Right cardiac atrium (tissue), 5 donors: ENCODE measurements at regions not wholly inside any gene's neighbourhood (a gene's known extent, or its start where the extent isn't known, plus 50 kb on each side); places are given as distances from the start of the nearest gene placed in this dataset.
A peak's percentile ranks its signal among the peaks of the same experiment; 100 is the strongest.
"Not testable (repeated sequence)": the region's sequence is repeated elsewhere in the genome, so short reads cannot be mapped to it uniquely, and the experiment has no call there.

Experiments used
- ATAC-seq, 2 donors: fragments of 200-7000 bp; cut with Tn5 transposase; one replicate each; pipeline versions ENCODE4 v1.8.0 to v1.9.1; 2020; ENCODE audit warnings: moderate library complexity in 2 of 2, mild to moderate bottlenecking in 1 of 2
- DNase-seq, 3 donors: peaks; one replicate each; pipeline ENCODE4 v3.0.0-alpha.2; 2020
- H3K27ac ChIP-seq: one replicate; pipeline ENCODE4 v1.5.1; 2013; ENCODE audit warnings: mild to moderate bottlenecking, low read length, control low read depth, moderate library complexity
- H3K27me3 ChIP-seq: one replicate; pipeline ENCODE4 v1.6.1; 2013; ENCODE audit not compliant: control insufficient read depth, insufficient read depth
- H3K4me1 ChIP-seq: one replicate; pipeline ENCODE4 v1.6.1; 2013; ENCODE audit warnings: low read length; ENCODE audit not compliant: control insufficient read depth, insufficient read depth
- H3K4me3 ChIP-seq: one replicate; pipeline ENCODE4 v1.5.1; 2013; ENCODE audit warnings: low read length, control low read depth
- H3K9me3 ChIP-seq: one replicate; pipeline ENCODE4 v1.6.1; 2013; ENCODE audit warnings: low read length; ENCODE audit not compliant: control insufficient read depth
- whole genome bisulfite sequencing: extraction: QIAGEN DNeasy Blood & Tissue Kit; methylation state at CpG from one replicate; pipeline ENCODE4 v1.1.7; 2013; 5-methylcytosine and 5-hydroxymethylcytosine counted together
- intact Hi-C, 4 donors: fragments of 100-400 bp; cut with DNase I; formaldehyde crosslinking; loops; one replicate each; pipeline versions ENCODE4 v1.11.0 to v1.14.0; 2022 to 2023
- donor health status: healthy with polysubstance abuse.
- donor health status: DM: no; HTN: yes; CAD: no.
- donor health status: DM: no; HTN: no; CAD: no.
- donor health status: DM: no; HTN: yes; CAD: no; lungs with severe emphysema.
- donor health status: DM: yes; HTN: yes; CAD: no.

DNA sequence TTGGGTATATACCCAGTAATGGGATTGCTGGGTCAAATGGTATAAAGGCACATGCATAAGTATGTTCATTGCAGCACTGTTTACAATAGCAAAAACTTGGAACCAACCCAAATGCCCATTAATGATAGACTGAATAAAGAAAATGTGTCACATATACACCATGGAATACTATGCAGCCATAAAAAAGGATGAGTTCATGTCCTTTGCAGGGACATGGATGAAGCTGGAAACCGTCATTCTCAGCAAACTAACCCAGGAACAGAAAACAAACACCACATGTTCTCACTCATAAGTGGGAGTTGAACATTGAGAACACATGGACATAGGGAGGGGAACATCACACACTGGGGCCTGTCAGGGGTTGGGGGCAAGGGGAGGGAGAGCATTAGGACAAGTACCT lies 224.5 kb upstream of the KIAA1217 start:
- DNase-seq, intact Hi-C loops, H3K27ac ChIP-seq, H3K4me3 ChIP-seq, ATAC-seq, H3K4me1 ChIP-seq, H3K27me3 ChIP-seq, H3K9me3 ChIP-seq: not testable (repeated sequence)
- WGBS, result 87% methylated on average over 1 of the region's 1 CpG

DNA sequence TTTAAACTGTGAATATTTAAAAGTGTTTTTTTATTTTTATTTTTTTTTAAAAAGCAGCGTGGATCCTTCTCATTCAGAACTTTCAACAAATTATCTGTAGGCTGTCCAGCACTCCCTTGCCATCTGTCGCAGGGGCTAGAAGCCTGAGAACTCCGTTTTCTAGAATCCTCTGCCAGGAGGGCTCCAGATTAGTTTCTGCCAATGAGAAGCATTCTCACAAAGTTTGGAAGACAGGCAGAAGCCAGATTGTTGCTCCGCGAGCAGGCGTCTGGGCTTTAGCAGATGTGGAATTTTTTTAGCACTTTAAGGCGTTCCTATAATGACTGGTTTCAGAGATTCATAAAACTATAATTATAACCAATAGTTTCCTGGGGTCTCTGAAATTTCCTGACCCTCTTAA lies 220.9 kb upstream of the KIAA1217 start:
- H3K27me3 ChIP-seq, result no peaks in the 10 kb centered on the region
- H3K4me3 ChIP-seq, result no peak overlapping the region
- intact Hi-C loops, result no loop called here
- ATAC-seq, result no peak
- no peaks in the 10 kb centered on the region for H3K9me3 ChIP-seq
- H3K4me1 ChIP-seq, result no peaks in the 10 kb centered on the region
- no peak overlapping the region for H3K27ac ChIP-seq
- DNase-seq, result no peak
- 83% methylated on average over 7 of the region's 7 CpGs for WGBS

DNA sequence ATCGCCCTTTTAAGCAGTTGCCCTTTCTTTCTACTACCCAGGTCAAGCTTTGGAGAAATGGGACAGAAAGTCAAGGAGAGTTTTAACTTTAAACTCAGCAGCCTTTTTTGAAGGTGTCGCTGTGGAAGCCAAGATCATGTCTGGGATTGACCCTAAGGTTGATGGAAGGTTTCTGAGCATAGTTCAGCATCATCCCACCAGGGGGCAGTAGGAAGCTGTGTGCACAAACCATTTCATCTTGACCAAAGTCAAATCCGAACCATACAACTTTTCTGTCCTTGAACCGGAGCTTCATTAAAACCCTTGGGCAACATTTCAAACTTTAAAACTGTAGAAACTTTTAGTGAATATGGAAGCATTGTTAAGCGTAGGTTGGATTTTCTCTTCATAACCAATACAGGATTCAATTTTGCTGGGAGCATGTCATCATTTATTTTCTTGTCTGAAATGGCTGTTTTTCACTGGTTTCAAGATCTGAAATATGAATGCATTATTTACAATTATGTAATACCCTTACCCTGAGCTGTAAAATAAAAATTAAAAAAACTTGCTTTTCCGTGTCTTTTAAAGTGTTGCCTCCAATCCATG lies 214.4 kb upstream of the KIAA1217 start:
- no peaks in the 10 kb centered on the region for H3K27me3 ChIP-seq
- no peaks in the 10 kb centered on the region for H3K4me1 ChIP-seq
- intact Hi-C loops, result loop anchor here (5.0 to 10.0 kb wide), 7 partner anchors 203 to 530 kb away; no protein-coding TSS in a partner anchor
- no peaks in the 10 kb centered on the region for H3K9me3 ChIP-seq
- WGBS, result 29% methylated on average over 6 of the region's 6 CpGs
- no peak overlapping the region for H3K27ac ChIP-seq
- peak; percentile 74 to 78 for ATAC-seq
- DNase-seq, result peak in 2 of 3 donors; percentile 45 to 74
- no peak overlapping the region for H3K4me3 ChIP-seq

DNA sequence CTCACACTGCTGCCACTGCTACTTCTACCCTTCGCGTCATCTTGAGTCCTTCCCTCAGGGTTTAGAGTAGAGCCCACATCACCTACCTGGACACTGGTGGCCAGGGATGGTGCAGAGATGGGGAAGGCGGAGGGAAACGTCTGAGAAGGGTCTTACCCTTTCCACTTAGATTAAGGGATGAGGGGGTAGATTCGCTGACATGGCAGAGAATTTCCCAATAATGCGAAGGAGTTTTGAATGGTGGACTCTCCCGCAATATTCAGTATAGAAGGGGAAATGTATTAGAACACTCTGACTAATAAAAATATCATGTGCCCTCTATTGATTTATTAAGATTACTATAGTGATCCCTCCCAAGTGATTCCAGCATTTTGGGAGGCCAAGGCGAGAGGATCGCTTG lies 209.5 kb upstream of the KIAA1217 start:
- no peaks in the 10 kb centered on the region for H3K4me1 ChIP-seq
- H3K27me3 ChIP-seq, result no peaks in the 10 kb centered on the region
- H3K4me3 ChIP-seq, result no peak overlapping the region
- ATAC-seq (no peak), DNase-seq (no peak)
- intact Hi-C loops, result loop anchor here in 3 of 4 donors (5.0 to 10.0 kb wide), 4 partner anchors 198 to 525 kb away; no protein-coding TSS in a partner anchor
- H3K9me3 ChIP-seq, result no peaks in the 10 kb centered on the region
- 95% methylated on average over 9 of the region's 9 CpGs for WGBS
- no peak overlapping the region for H3K27ac ChIP-seq

DNA sequence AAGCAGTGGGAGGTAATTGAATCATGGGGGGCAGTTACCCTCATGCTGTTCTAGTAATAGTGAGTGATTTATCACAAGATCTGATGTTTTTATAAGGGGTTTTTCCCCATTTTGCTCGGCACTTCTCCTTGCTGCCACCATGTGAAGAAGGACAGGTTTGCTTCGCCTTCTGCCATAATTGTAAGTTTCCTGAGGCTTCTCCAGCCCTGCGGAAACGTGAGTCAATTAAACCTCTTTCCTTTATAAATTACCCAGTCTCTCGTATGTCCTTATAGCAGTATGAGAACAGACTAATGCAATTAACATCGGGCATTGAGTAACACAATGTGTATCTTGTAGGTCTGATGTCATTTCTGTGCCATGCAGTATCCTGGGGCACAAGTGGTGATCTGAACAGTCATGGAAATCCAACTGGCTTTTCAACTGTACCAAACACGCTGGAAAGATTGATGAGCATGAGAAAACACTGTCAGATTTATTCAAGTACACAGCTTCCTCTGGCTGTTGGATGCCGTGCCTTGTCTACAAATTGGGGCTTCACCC lies 208.6 kb upstream of the KIAA1217 start:
- no peak overlapping the region for H3K27ac ChIP-seq
- 89% methylated on average over 8 of the region's 8 CpGs for WGBS
- no peak overlapping the region for H3K4me3 ChIP-seq
- ATAC-seq, result no peak
- no peaks in the 10 kb centered on the region for H3K4me1 ChIP-seq
- H3K9me3 ChIP-seq, result no peaks in the 10 kb centered on the region
- intact Hi-C loops, result no loop called here
- DNase-seq, result no peak
- H3K27me3 ChIP-seq, result no peaks in the 10 kb centered on the region

DNA sequence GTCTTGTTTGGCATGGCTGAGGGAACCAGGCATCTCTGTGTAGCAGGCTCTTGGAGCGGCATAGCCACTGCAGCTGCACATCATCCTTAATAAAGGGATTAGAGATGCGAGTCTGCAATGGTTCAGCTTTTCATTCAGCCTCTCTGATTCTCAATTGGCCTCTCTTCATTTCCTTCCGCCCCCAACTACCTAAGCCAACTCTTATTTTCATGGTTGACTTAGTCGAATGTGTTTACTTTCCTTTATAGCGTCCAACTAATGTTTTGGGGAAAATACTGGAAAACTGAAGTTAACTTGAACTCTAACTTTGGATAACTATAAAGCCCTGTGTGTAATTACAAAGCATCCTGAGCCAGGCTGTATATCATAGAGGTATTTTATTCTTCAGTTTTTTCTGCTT lies 202.2 kb upstream of the KIAA1217 start:
- H3K4me1 ChIP-seq, result no peaks in the 10 kb centered on the region
- H3K27me3 ChIP-seq, result no peaks in the 10 kb centered on the region
- H3K9me3 ChIP-seq, result no peaks in the 10 kb centered on the region
- H3K27ac ChIP-seq, result no peak overlapping the region
- no peak overlapping the region for H3K4me3 ChIP-seq
- DNase-seq (no peak), ATAC-seq (no peak)
- intact Hi-C loops, result no loop called here
- 91% methylated on average over 5 of the region's 5 CpGs for WGBS

DNA sequence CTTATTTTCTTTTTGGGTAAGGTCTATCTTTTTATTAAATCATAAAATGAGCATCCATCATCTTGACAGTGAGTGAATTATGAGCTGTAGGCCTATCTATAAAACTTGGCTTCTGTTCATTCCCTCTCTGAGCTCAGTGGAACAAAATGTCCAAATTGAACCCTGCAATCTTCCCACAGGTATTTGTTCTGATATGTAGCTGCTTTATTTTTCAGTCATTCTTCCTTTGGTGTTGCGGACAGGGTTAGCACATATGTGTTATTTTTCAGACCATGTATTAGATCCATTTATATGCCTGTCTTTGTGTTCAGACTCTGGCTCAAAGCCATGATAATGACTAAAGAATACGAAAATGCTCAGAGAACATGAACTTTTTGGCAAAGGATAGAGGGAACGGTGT lies 201.6 kb upstream of the KIAA1217 start:
- no peak overlapping the region for H3K27ac ChIP-seq
- no peak overlapping the region for H3K4me3 ChIP-seq
- H3K9me3 ChIP-seq, result no peaks in the 10 kb centered on the region
- ATAC-seq, result no peak
- no peak for DNase-seq
- H3K27me3 ChIP-seq, result no peaks in the 10 kb centered on the region
- intact Hi-C loops, result no loop called here
- WGBS, result 64% methylated on average over 3 of the region's 3 CpGs
- H3K4me1 ChIP-seq, result no peaks in the 10 kb centered on the region

DNA sequence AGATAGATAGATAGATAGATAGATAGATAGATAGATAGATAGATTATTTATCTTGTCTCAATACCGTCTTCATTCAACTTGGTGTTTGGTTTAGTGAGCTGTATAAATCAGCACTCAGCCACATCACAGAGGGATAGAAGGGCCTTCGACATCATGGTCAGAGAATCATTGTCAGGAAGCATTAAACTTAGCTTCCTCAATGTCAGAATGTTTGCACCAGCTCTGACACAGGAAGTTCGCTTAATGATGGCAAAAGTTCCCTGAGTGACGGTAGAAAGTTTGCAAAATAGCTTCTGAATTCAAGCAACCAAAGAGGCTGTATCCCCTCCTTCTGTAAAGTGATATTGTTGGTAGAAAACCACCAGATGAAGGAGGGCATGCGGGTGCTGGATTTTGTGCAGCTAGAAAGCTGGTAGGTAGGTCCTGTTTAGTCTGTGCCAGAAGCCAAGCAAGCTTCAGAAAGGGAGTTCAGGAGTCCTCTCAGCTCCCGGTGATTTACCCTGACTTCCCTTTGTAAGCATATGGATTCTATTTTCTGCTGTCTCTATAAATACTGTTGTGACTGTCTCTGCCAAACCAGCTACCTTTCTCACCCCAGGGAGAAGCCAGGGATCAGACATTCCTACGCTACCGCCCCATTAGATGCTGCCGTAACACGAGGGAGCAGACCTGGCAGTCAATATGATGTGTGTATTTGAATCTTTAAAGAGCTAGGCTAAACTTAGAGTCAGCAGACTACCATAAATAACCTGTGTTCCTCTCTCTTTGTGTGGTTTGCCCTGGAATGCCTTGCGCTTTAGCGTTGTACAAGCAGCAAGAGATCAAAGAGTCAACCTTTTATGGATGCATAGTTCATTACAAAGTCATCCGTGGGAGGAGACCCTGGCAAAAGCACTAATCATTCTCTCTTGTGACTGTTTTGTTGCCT lies 200.5 kb upstream of the KIAA1217 start:
- WGBS, result 43% methylated on average over 13 of the region's 13 CpGs
- Histone ChIP-seq H3K4me1 (no peaks in the 10 kb centered on the region), H3K9me3 (no peaks in the 10 kb centered on the region), H3K27ac (peak overlapping the region; percentile 42), H3K4me3 (peak overlapping the region; percentile 17), H3K27me3 (no peaks in the 10 kb centered on the region)
- DNase-seq (no peak), ATAC-seq (peak; percentile 44 to 72)
- intact Hi-C loops, result no loop called here

DNA sequence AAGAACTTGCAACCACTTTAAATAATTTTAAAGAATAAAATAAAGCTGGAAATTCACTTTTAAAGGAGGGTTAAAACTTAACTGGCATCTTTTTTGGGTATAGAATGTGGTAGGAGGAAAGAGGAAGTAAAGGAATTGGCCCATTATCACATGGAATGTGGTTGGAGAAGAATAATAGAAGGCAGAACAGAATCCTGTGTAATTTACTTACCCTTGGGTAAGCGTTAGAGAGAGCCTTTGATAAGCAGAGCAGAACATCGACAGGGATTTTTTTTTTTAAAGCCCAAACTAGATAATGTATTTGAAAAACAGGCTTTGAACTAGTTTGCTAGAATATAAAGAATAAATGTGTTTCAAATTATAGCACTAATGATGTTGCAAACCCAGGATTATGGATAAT lies 199.8 kb upstream of the KIAA1217 start:
- 34% methylated on average over 2 of the region's 2 CpGs for WGBS

DNA sequence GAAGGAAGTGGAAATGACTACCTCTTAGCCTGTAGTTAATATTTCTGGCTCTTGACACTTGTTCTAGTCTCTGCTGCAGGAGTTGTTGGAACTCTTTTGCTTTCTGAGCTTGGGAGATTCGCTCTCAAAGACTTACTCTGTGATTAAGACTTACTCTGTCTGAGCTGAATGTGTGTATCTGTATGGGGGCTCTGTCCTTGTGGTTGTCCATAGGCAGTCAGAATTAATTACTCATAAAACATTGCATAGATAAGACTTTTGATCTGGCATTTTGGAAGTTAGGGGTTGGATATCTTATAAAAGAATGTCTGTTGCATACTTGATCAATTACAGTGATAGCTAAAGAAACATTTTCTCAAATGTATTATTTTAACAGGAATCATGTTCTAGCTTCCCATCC lies 199.2 kb upstream of the KIAA1217 start:
- DNase-seq, result no peak
- H3K27ac ChIP-seq, result no peak overlapping the region
- intact Hi-C loops, result no loop called here

More for the DNA sequence above, 199.8 kb upstream of the KIAA1217 start:
- Histone ChIP-seq H3K4me3 (peak overlapping the region; percentile 17), H3K9me3 (no peaks in the 10 kb centered on the region), H3K4me1 (no peaks in the 10 kb centered on the region), H3K27ac (no peak overlapping the region), H3K27me3 (no peaks in the 10 kb centered on the region)
- DNase-seq, result no peak
- no peak for ATAC-seq
- intact Hi-C loops, result no loop called here

DNA sequence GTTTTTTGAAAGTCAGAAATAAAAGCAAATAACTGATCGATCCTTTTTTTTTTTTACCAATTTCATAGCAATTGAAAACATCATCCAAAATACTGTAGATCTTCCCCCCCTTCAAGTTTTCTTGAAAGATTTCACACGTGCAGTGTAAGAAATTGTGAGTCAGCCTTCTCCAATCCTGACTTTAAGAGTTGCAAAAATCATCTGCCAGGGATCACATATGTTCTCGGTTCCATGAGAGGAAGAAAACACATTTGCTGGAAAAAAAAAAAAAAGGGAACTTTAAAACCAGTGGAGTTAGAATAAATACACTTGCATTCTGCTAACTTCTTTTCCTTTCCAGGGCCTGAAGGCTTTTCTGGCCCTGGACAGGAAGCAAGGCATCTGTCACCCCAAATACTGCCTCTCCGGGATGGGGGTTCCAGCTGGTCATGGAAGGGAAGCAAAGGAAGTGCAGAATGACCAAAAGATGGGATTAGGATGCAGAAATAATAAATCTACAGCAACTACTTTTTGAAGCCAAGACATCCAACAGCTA lies 198.4 kb upstream of the KIAA1217 start:
- Histone ChIP-seq H3K27me3 (no peaks in the 10 kb centered on the region), H3K9me3 (no peaks in the 10 kb centered on the region), H3K4me1 (no peaks in the 10 kb centered on the region), H3K27ac (no peak overlapping the region), H3K4me3 (no peak overlapping the region)
- ATAC-seq (no peak), DNase-seq (no peak)
- intact Hi-C loops, result no loop called here
- WGBS, result 68% methylated on average over 4 of the region's 4 CpGs

More for the DNA sequence above, 199.2 kb upstream of the KIAA1217 start:
- no peaks in the 10 kb centered on the region for H3K4me1 ChIP-seq
- H3K27me3 ChIP-seq, result no peaks in the 10 kb centered on the region
- WGBS, result 95% methylated on average over 1 of the region's 1 CpG
- no peak overlapping the region for H3K4me3 ChIP-seq
- H3K9me3 ChIP-seq, result no peaks in the 10 kb centered on the region
- ATAC-seq, result no peak
